GM12878 (cell line): ENCODE measurements at regions not wholly inside any gene's neighbourhood (a gene's known extent, or its start where the extent isn't known, plus 50 kb on each side); places are given as distances from the start of the nearest gene placed in this dataset.

Experiments
- CTCF ChIP-seq, 3 experiments: IDR thresholded peaks in 2 of 3; conservative IDR thresholded peaks in 1 of 3; 2 replicates each; pipeline ENCODE4 v1.5.1; 2011; ENCODE audit warnings: low read depth in 3 of 3, low read length in 3 of 3, mild to moderate bottlenecking in 3 of 3, control low read depth in 2 of 3, moderate library complexity in 2 of 3, inconsistent platforms in 1 of 3, mixed read lengths in 1 of 3; ENCODE audit not compliant: control insufficient read depth in 2 of 3, insufficient read depth in 1 of 3; ENCODE audit errors: extremely low read depth in 1 of 3
- EZH2 ChIP-seq: IDR thresholded peaks from 2 replicates; pipeline ENCODE4 v1.6.1; 2012; ENCODE audit warnings: low read depth, mild to moderate bottlenecking, control low read depth, inconsistent platforms, low read length, borderline replicate concordance; ENCODE audit not compliant: control insufficient read depth
- GABPA ChIP-seq: IDR thresholded peaks from 2 replicates; pipeline ENCODE4 v1.6.1; 2014; ENCODE audit warnings: antibody characterized with exemption, low read depth, mild to moderate bottlenecking, inconsistent platforms
- HDAC6 ChIP-seq: fragments of 200-600 bp; sonication (generic); IDR thresholded peaks from one replicate; pipeline ENCODE4 v1.8.0; 2017; ENCODE audit warnings: antibody characterized with exemption; ENCODE audit not compliant: unreplicated experiment
- MTA3 ChIP-seq: IDR thresholded peaks from 2 replicates; pipeline ENCODE4 v1.6.1; 2012; ENCODE audit warnings: low read length, inconsistent platforms, borderline replicate concordance
- POLR2A ChIP-seq: IDR thresholded peaks from 2 replicates; pipeline ENCODE4 v1.6.1; 2011; ENCODE audit warnings: low read depth, mild to moderate bottlenecking, low read length
- POLR2AphosphoS5 ChIP-seq: IDR thresholded peaks from 2 replicates; pipeline ENCODE4 v1.6.1; 2011; ENCODE audit warnings: mild to moderate bottlenecking, low read length, inconsistent platforms
- RCOR1 ChIP-seq: conservative IDR thresholded peaks from 2 replicates; pipeline ENCODE4 v1.6.1; 2012; ENCODE audit warnings: low read depth, low read length, improper control_type of control experiment
- SMC3 ChIP-seq: IDR thresholded peaks from 2 replicates; pipeline ENCODE4 v1.6.1; 2011; ENCODE audit warnings: low read length, improper control_type of control experiment, borderline replicate concordance
- ZNF384 ChIP-seq: IDR thresholded peaks from 2 replicates; pipeline ENCODE4 v1.6.1; 2012; ENCODE audit warnings: low read depth, mild to moderate bottlenecking, low read length, improper control_type of control experiment, borderline replicate concordance
- TF ChIP-seq, protein P1 (sequence below): IDR thresholded peaks from 2 replicates; pipeline ENCODE4 v1.6.1; 2011; ENCODE audit warnings: mild to moderate bottlenecking, low read depth, low read length, moderate library complexity; ENCODE audit not compliant: insufficient replicate concordance
- TF ChIP-seq, protein P2 (sequence below): IDR thresholded peaks from 2 replicates; pipeline ENCODE4 v1.6.1; 2011; ENCODE audit warnings: borderline replicate concordance, low read depth, mild to moderate bottlenecking, moderate library complexity, mixed read lengths, low read length; ENCODE audit not compliant: insufficient read depth; ENCODE audit errors: extremely low read length

DNA sequence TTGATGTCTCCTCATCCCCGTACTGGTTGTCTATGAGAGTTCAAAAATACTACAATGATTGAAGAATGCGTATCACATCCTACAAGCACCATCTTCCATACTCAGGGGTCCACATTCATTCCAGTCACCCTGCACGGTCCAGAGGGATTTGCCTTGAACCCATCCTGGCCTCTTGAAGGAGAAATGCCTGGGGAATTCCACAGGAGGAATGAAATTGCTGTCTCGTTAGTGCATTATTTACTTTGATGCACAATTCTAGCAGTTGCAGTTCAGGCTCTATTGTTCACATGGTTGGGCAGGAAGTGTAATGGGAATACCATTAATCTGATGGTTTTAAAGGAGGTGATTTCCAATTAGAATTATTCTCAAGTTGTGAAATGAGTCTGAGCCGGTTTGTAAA, 369.1 kb upstream of the XYLT1 start:
- TF ChIP-seq GABPA (no peak), POLR2AphosphoS5 (no peak), EZH2 (no peak), POLR2A (no peak), RCOR1 (no peak), MTA3 (no peak), CTCF (IDR thresholded peaks at IDR 0.05 in 2 of 3, conservative IDR thresholded peaks at IDR 0.05 in 1 of 3; ENCODE audit: control insufficient read depth in 2 of 3, extremely low read depth in 1 of 3, insufficient read depth in 1 of 3, low read depth in 3 of 3, low read length in 3 of 3) (no peak), HDAC6 (no peak), ZNF384 (no peak), SMC3 (no peak)
- TF ChIP-seq, protein P1, sequence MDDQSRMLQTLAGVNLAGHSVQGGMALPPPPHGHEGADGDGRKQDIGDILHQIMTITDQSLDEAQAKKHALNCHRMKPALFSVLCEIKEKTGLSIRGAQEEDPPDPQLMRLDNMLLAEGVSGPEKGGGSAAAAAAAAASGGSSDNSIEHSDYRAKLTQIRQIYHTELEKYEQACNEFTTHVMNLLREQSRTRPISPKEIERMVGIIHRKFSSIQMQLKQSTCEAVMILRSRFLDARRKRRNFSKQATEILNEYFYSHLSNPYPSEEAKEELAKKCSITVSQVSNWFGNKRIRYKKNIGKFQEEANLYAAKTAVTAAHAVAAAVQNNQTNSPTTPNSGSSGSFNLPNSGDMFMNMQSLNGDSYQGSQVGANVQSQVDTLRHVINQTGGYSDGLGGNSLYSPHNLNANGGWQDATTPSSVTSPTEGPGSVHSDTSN = no peak
- TF ChIP-seq, protein P2, sequence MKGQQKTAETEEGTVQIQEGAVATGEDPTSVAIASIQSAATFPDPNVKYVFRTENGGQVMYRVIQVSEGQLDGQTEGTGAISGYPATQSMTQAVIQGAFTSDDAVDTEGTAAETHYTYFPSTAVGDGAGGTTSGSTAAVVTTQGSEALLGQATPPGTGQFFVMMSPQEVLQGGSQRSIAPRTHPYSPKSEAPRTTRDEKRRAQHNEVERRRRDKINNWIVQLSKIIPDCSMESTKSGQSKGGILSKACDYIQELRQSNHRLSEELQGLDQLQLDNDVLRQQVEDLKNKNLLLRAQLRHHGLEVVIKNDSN = no peak
